ENCODE measurements at regions not wholly inside any gene's neighbourhood (a gene's known extent, or its start where the extent isn't known, plus 50 kb on each side); places are given as distances from the start of the nearest gene placed in this dataset.

DNA sequence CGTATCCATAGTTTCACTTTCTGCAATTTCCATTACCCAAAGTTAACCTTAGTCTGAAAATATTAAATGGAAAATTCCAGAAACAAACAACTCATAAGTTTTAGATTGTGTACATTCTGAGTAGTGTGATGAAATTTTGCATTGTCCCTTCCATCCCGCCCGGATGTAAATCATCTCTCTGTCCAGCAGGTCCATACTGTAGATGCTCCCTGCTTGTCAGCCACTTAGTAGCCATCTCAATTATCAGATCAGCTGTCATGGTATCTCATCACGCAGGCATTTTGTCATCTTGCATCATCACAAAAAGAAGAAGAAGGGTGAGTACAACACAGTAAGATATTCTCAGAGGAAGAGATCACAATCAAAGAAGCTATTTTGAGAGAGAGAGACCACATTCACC lies 185.0 kb upstream of the STK17B start:
- TF ChIP-seq, protein P1, sequence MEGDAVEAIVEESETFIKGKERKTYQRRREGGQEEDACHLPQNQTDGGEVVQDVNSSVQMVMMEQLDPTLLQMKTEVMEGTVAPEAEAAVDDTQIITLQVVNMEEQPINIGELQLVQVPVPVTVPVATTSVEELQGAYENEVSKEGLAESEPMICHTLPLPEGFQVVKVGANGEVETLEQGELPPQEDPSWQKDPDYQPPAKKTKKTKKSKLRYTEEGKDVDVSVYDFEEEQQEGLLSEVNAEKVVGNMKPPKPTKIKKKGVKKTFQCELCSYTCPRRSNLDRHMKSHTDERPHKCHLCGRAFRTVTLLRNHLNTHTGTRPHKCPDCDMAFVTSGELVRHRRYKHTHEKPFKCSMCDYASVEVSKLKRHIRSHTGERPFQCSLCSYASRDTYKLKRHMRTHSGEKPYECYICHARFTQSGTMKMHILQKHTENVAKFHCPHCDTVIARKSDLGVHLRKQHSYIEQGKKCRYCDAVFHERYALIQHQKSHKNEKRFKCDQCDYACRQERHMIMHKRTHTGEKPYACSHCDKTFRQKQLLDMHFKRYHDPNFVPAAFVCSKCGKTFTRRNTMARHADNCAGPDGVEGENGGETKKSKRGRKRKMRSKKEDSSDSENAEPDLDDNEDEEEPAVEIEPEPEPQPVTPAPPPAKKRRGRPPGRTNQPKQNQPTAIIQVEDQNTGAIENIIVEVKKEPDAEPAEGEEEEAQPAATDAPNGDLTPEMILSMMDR (IDR thresholded peaks at IDR 0.05; ENCODE audit: poor library complexity) = no peak
- TF ChIP-seq EZH2 (IDR thresholded peaks at IDR 0.05; ENCODE audit: borderline replicate concordance) = no peak
- no peak for TF ChIP-seq EZH2phosphoT487 (IDR thresholded peaks at IDR 0.05; ENCODE audit: low read depth, severe bottlenecking, unreplicated experiment)

All from hepatocyte (in vitro differentiated cells).